ENCODE measurements at regions not wholly inside any gene's neighbourhood (a gene's known extent, or its start where the extent isn't known, plus 50 kb on each side); places are given as distances from the start of the nearest gene placed in this dataset.
"Not testable (repeated sequence)": the region's sequence is repeated elsewhere in the genome, so short reads cannot be mapped to it uniquely, and the experiment has no call there.

DNA sequence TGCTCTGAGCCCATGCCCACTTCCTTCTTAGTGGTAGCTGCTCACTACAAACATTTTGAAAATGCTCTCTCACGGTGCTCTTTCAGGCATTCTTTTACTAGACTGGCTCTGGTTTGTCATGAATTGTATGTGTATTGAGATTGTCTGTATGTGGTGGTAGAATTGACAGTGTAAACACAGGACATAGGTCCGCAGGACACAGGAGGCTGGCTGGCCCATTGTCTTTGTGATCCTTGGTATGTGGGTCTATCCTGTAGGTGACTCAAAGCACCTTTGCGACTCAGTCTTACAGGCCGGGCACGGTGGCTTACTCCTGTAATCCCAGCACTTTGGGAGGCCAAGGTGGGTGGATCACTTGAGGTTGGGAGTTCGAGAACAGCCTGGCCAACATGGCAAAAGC lies 250.9 kb downstream of the C12orf75 start:
- DNase-seq (ENCODE audit: low spot score), result no peak

DNA sequence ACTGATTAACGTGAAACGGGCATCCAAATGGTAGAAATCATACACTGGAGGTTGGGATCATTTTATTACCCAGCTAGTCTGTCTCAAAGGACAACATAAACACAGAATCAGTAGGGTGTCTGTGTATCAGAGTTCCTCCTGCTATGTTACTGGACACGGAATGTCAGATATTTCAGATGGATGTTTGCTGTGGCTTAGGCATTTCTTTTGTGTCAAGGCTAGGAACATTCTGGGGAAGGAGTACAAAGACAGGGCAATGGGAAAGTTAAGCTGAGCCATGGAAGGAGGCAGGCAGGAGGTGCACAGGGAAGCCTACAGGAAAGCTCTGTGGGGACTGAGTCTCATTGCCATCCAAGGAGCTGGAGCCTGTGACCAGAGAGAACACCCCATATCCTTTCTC lies 254.6 kb downstream of the C12orf75 start:
- DNase-seq (ENCODE audit: low spot score), result no peak

DNA sequence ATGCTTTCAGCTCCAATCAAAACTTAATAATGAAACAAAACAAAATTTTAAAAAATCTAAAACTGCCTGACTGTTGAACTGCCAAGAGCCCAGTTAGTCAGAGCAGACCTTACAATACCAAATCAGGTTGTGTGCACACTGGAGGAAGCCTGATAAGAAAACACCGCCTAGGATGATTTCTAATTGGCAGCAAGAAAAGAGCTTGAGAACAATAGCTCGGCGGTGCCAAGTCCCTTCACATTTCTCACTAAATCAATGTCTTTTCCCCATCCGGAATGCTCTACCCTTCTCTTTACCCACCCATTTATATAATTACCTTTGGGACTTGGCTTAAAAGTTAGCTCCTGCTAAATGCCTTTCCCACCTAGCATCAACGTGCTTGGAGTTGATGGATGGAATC lies 256.7 kb downstream of the C12orf75 start:
- DNase-seq (ENCODE audit: low spot score), result no peak

DNA sequence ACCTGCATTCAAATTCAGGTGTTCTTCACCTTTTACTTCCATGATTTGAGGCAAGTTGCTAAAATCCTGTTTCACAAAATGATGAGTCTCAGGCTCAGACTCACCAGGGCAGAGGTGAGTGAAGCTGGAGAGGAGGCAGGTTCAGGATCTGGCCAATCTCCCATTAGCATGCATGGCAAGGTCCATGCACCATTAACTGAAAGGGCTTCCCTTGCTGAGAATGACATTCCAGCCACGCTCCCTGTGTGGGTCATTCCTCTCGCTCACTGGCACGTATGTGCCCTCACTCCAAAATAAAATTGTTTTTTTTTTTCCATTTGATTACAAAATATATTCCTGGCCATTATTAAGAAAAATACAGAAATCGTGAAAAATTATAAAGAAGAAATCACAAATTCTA lies 257.6 kb downstream of the C12orf75 start:
- DNase-seq (ENCODE audit: low spot score), result no peak

DNA sequence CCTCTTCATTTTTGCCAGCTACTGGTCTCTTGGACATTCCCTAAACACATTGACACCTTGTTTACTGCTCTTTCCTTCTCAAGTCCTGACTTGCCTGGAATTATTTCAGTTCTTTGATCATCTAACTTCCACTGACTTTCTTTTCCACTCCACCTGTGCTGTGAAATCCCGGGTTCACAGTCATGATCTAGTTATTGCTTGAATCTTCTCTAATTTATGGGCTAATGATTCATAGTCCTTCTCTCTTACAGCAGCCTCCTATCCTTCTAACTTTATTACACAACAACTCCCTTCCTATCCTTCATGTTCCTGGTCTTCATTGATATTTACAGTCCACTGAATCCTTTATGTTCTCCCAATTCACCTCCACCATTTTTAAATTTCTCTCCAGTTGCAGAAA lies 260.1 kb downstream of the C12orf75 start:
- DNase-seq (ENCODE audit: low spot score), result no peak

DNA sequence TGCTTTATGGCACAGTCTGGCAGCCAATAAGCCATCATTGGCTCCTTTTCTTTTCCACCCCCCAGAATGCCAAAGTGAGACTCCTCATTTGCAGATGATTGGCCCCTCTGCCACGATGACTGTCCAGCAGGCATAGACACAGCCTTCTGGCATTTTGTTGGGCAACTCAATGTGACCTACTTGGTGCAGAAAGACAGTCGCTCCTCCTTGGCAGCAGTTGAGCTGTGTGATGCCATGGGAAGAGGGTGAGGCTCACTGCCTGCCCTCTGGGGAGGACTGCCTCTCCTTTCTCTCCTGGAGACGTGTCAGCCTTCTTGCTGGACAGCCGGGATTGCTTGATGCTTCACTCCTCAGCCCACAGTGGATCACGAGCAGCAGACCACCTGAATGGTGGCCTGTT lies 264.9 kb downstream of the C12orf75 start:
- no peak for DNase-seq (ENCODE audit: low spot score)

DNA sequence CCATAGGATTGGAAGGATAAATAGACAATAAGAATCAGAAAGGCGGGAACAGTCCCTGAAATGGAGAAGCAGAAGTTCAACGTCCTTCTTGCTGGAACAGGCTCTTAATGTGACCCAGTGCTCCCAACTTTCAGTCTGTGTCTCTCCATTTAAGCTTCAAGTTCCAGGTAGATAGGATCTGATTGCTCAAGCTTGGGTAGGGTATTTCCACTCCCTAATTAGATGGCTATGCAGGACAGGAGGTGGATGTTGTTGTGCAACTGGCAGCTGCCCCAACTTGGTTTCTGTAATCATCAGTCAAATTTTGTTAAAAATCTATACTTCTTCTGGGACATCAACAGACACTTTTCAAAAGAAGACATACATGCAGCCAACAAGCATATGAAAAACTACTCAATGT lies 266.2 kb downstream of the C12orf75 start:
- DNase-seq (ENCODE audit: low spot score), result no peak

DNA sequence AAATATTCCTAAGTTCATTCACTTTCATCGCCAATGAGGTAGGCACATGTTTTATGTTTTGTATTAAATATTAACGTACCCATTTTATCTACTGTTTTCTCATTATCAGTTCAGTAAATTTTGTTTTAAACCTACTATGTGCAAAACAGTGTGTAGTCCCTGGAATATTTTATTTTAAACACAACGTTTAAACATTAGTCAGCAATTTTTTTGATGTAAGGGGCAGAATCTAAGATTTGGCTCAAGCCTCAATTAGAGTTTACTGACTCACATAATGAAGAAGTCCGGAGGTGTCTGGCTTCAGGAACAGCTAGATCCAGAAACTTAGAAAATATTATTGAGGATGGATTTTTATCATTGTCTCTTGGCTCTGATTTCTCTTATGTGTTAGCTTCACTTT lies 267.5 kb downstream of the C12orf75 start:
- DNase-seq (ENCODE audit: low spot score), result no peak

DNA sequence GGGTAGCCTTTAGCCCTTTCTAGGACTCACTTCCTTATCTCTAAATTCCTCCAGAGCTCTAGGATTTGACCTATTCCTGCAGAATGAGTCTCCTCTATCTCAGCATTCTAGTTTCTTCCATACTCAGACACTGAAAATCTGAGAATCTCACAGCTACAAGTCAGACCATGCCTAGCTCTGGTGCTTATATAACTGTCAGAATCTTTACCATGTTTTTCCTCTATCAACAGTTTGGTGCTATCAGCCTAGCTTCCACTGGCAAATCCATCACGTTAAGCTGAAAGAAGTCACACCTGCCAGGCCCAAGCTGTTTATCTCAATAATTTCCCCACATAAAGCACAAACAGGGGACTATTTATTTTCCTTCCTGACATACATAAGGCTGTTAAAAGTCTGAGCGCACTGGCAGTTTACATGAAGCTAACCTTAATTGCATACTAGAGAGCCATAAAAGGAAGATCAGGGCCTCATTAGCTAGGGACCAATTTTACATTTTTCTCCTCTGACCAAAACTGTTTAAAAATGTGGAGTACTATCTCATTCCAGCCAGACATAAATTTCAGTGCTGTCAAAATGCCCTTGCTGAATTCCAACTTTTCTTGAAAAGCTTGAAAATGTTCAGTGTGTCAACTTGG lies 270.5 kb downstream of the C12orf75 start:
- DNase-seq (ENCODE audit: low spot score), result peak; percentile 44

DNA sequence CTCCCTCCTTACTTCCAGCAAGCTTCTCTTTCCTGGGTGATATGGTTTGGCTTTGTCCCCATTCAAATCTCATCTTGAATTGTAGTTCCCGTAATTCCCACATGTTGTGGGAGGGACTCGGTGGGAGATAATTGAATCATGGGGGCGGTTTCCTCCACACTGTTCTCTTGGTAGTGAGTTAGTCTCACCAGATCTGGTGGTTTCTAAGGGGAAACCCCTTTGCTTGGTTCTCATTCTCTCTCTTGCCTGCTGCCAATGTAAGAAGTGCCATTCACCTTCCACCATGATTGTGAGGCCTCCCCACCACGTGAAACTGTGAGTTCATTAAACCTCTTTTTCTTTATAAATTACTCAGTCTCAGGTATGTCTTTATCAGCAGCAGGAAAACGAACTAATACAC lies 271.8 kb downstream of the C12orf75 start:
- DNase-seq (ENCODE audit: low spot score), result not testable (repeated sequence)

DNA sequence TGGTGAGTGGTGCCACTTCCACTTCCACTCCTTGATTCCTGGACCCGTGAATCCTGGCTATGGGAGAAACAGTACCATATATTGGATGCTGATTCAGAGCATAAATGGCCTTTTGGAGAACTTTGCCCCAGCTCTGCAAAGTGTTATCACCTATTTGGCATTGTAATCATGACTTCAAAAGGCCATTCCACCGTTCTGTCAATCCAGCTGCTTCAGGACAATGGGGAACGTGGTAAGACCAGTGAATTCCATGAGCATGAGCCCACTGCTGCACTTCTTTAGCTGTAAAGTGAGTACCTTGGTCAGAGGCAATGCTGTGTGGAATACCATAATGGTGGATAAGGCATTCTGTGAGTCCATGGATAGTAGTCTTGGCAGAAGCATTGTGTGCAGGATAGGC lies 273.8 kb downstream of the C12orf75 start:
- DNase-seq (ENCODE audit: low spot score), result not testable (repeated sequence)

DNA sequence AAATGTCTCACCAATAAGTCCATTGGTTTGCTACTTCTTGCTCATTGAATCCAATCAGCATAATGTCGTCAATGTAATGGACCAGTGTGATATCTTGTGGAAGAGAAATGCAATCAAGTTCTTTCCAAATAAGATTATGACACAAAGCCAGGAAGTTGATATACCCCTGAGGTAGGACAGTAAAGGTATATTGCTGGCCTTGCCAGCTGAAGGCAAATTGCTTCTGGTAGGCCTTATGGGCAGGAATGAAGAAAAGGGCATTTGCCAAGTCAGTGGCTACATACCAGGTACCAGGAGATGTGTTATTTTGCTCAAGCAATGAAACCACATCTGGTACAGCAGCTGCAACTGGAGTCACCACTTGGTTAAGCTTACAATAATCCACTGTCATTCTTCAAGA lies 276.1 kb downstream of the C12orf75 start:
- not testable (repeated sequence) for DNase-seq (ENCODE audit: low spot score)

DNA sequence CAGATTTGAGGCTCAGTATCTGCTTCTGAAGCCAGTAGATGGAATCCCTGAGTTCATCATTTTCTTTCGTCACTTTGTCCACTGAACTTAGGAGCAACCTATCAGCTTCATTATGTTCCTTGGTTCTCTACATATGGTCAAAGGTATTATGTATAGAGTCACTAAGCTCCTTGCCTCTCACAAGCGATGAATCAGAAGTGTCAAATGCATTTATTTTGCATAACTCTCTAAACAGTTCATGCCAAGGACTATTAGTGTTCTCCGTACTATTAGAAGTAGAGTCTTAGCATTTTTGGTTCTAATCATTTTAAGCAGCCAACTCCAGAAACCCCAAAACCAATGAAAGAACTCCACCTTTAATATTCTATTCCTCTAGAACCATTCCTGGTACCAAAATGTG lies 278.5 kb downstream of the C12orf75 start:
- not testable (repeated sequence) for DNase-seq (ENCODE audit: low spot score)

DNA sequence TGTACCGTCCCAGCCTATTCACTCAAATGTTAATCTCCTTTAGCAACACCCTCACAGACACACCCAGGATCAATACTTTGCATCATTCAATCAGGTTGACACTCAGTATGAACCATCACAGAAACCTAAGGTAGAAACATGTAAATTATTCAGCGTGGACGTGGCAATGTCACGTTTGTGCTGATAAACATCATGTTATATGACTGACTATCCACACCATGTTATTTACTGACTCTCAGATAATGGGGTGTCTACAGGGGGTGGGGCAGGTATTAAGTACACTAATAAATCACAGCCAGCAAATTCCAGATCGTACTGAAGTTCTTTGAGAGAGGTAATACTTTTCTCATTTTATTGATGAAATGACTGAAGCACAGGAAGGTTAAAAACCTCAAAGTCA lies 280.0 kb downstream of the C12orf75 start:
- no peak for DNase-seq (ENCODE audit: low spot score)

DNA sequence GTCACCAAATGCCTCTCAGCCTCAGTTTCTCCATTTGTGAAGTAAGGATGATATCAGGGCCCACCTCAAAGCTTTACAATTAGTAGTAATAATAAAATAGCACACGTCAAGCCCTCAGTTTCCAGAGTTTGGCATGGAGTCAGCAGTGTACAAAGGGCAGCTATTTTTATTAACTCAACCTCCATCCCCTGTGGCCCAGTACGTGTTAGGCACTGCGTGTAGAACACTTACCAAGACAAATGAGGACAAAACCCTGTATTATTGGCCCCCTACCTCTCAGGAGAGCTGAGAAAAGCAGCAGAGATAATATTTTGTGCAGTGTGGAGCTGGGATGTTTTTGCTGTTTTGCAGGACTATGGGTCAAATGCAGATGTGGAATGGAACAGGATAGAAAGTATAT lies 280.8 kb downstream of the C12orf75 start:
- no peak for DNase-seq (ENCODE audit: low spot score)

DNA sequence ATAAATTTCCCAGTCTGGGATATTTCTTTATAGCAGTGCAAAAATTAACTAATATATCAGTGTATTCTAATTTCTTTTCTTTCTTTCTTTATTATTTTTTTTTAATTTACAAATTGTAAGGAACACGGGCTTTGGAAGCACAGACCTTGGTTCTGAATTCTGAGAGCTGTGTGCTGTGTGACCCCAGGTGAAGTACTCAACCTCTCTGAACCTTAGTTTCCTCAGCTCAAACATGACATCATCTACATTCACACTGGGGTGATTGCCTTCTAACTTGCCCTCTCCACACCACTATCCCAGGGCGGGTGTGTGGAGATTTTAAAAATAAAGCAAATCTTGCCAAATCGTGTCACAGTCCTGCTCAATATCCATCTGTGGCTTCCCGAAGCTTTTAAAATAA lies 282.8 kb downstream of the C12orf75 start:
- DNase-seq (ENCODE audit: low spot score), result no peak

DNA sequence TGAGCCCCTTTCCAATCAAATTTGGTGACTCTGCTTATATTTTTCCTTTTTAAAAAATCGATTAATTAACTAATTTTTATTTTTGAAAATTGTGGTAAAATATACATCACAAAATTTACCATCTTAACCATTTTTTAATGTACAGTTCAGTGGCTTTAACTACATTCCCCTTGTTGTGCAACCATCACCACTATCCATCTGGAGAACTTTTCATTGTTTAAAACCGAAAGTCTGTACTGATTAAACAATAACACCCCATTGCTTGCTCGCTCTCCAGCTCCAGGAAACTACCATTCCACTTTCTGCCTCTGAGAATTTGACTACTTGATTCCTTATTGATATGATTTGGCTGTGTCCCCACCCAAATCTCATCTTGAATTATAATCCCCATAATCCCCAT lies 283.4 kb downstream of the C12orf75 start:
- DNase-seq (ENCODE audit: low spot score), result no peak

DNA sequence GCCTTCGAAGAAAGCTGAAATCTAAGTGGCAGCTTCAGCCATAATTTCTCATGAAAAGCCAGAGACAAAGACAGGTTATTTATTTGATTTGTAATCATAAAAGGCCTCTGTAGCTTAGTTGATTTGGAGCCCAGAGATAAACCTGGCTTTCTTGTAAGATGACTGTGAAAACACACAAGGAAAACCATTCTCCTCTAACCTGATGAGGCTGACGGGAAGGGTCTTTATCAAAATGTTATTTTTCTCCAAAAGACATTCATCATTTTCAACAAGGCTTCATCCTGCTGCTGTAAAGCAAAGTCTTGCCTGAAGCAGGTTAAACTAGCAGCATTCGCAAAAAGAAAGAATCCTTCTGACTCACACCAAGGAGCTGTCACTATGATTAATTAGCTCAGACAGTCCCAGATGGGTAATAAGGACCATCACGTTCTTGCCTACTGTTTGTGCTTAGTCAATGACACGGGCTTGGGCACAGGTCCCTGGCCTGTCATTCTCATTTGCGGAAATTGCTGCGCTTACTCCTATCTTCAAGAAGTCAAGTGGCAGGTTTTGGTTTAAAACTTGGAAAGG lies 286.6 kb downstream of the C12orf75 start:
- DNase-seq (ENCODE audit: low spot score), result no peak

DNA sequence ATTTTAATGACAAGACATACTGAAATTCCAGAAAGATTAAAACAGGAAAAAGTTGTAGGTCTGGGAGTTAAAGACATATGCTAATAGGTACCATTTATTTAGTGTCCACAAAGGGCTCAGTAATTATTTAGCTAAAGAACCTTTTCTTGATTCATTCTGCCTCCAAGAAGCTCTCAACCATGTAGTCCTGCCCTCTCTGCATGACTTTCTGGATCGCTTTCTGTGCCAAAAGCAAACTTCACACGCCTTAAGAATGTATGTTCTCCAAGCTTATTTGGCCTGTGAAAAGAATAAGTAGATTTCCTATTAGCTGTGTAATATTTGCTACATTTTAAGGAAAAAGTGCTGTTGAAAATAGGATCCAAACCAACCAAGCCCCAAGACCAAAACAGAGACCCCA lies 291.7 kb downstream of the C12orf75 start:
- no peak for DNase-seq (ENCODE audit: low spot score)

DNA sequence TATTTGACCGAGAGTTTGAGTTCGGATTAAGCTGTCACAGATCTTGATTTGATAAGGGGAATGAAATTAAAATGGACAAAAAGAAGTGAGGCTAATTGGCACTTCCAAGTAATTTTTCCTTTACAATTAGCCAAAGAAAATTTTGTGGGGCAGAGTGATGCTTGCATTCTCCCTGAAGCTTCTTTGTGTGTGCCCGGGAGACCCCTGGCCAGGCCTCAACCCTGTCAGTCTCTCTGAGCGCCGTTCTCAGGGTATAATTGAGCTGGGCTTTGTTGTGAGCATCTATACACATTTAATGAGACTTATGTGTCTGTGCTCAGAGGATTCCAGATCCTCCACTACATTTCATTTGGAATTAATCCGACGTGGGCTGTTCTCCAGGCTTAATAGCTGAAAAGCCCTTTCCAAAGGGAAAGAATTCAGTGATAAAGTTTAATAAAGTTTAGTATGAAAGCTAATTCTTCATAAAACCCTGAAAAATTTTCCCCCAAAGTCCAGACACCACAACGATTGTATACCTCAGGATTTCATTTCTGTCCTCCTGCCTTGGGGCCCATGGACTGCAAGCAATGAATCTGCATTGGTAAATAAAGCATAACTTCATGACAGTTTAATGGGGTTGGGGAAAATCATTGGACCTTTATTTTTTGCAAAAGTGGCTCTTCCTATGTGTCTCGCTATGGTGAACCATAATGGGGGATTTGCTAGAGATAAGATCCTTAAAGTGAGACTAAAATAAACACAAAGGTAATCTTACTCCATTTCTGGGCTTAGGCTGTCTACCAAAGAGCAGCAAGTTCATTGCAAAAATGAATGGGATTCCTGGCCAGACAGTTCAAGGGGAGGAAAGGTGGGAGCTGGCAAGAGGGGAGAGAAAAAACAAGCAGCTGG lies 292.6 kb downstream of the C12orf75 start:
- no peak for DNase-seq (ENCODE audit: low spot score)

DNA sequence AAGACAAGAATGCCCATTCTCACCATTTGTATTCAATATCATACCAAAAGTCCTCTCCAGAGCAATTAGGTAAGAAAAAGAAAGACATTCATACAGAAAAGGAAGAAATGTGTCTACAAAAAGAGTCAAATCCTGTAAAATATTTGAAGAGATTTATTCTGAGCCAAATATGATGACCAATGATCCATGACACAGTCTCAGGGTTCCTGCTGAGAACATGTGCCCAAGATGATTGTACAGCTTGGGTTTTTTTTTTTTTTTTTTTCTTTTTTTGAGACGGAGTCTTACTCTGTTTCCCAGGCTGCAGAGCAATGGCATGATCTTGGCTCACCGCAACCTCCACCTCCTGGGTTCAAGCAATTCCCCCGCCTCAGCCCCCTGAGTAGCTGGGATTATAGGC lies 296.2 kb downstream of the C12orf75 start:
- DNase-seq (ENCODE audit: low spot score), result no peak

DNA sequence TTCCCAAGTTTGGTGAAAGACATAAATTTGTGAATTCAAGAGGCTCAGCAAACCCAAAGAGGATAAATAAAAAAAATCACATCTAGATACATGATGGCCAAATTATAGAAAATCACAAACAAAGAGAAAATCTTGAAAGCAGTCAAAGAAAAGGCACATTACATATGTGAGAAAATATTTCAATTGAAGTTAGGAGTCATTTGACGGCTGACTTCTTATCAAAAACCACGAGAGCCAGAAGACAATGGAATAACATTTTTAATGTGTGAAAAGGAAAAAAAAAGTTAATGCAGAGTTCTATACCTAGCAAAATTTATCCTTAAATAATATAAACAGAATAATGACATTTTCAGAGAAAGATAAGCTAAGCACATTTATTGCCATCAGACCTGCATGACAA lies 307.0 kb downstream of the C12orf75 start:
- no peak for DNase-seq (ENCODE audit: low spot score)

DNA sequence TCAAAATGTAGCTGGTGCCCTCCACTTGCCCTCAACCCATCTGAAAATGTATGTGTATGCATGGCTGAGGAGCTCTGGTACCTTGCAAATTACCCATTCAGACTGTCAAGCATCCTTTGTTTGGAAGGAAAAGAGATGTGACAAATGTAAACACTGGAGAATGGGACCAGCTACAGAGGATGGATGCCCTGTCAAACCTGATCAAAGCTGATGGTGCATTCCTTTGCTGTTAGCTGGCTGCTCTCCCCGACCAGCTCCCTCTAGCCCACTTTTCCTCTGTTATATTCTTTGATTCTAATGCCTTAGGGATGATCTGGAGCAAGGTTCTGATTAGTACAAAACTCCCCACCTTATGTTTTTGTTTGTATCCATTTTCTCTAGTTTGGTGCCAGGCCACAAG lies 310.3 kb downstream of the C12orf75 start:
- no peak for DNase-seq (ENCODE audit: low spot score)
